ENCODE measurements at regions not wholly inside any gene's neighbourhood (a gene's known extent, or its start where the extent isn't known, plus 50 kb on each side); places are given as distances from the start of the nearest gene placed in this dataset.

GRCh38 chr20:37630993-37631392, 62.8 kb upstream of the CTNNBL1 start:
- Histone ChIP-seq H2AFZ (ENCODE audit: control insufficient read depth, low read depth, low read length) (no peak overlapping the region), H3K4me3 (no peak overlapping the region), H3K9me3 (replicated peaks; ENCODE audit: control insufficient read depth, insufficient read depth, low read length) (peaks cover 2% of the 10 kb centered on the region; the same call in 1 of the 3 replicates), H3K9ac (ENCODE audit: control insufficient read depth, insufficient read depth, low read length) (no peak overlapping the region), H3K79me2 (ENCODE audit: control insufficient read depth, insufficient read depth, low read length) (no peaks in the 10 kb centered on the region), H3K36me3 (ENCODE audit: control insufficient read depth in 2 of 2, insufficient read depth in 2 of 2, low read length in 1 of 2) (no peaks in the 10 kb centered on the region), H3K4me2 (ENCODE audit: control insufficient read depth, insufficient read depth) (no peak overlapping the region), H3K27me3 (replicated peaks in 1 of 2; ENCODE audit: control insufficient read depth in 2 of 2, insufficient read depth in 2 of 2, low read length in 1 of 2) (no peaks in the 10 kb centered on the region; a peak in 1 of 4 replicates), H4K20me1 (ENCODE audit: control insufficient read depth, insufficient read depth) (no peaks in the 10 kb centered on the region), H3K27ac (ENCODE audit: control insufficient read depth, insufficient read depth) (no peak overlapping the region), H3K4me1 (ENCODE audit: control insufficient read depth, insufficient read depth, low read length) (no peaks in the 10 kb centered on the region)
- in situ Hi-C loops (cut with MboI) (no loop called here), intact Hi-C loops (cut with micrococcal nuclease; ENCODE audit: unreplicated experiment) (no loop called here)
- WGBS (ENCODE audit: insufficient coverage, insufficient replicate concordance, low lambda C conversion rate, missing lambda C conversion rate) = 38% methylated on average over 3 of the region's 3 CpGs
- no peak for ATAC-seq
- no peak for DNase-seq (ENCODE audit: low read depth, low spot score)
- SMC1A ChIA-PET (ENCODE audit: uncharacterized antibody, unreplicated experiment) = no interaction called here
- CTCF ChIA-PET = interaction anchor here (1.1 kb wide), 1 partner anchor 116 kb away, joined by 3 read pairs; no protein-coding TSS in a partner anchor
- POLR2A ChIA-PET = no interaction called here
- TF ChIP-seq MYC (IDR thresholded peaks at IDR 0.05; ENCODE audit: insufficient read depth, insufficient read length, insufficient replicate concordance, low read length, severe bottlenecking) = no peak
- TF ChIP-seq RBBP5 (conservative IDR thresholded peaks at IDR 0.05) = no peak
- no peak for TF ChIP-seq E4F1 (IDR thresholded peaks at IDR 0.05; ENCODE audit: borderline replicate concordance, partially characterized antibody)
- TF ChIP-seq CBX3 (IDR thresholded peaks at IDR 0.05; ENCODE audit: borderline replicate concordance, low read depth) = no peak
- RAD21 ChIA-PET (ENCODE audit: unreplicated experiment) = no interaction called here
- no peak for FAIRE-seq
- BruUV-seq (replicated peaks) = no TSS peak

- no peaks in the 10 kb centered on the region for H3K79me2 ChIP-seq (ENCODE audit: control insufficient read depth, insufficient read depth, low read length)
- H3K4me3 ChIP-seq = no peak overlapping the region
- ATAC-seq (no peak), FAIRE-seq (no peak), DNase-seq (ENCODE audit: low read depth, low spot score) (no peak)
- POLR2A ChIA-PET = no interaction called here
- no TSS peak for BruUV-seq (replicated peaks)
- no peaks in the 10 kb centered on the region for H3K4me1 ChIP-seq (ENCODE audit: control insufficient read depth, insufficient read depth, low read length)
- no peak overlapping the region for H3K9ac ChIP-seq (ENCODE audit: control insufficient read depth, insufficient read depth, low read length)
- no peak overlapping the region for H2AFZ ChIP-seq (ENCODE audit: control insufficient read depth, low read depth, low read length)
- RAD21 ChIA-PET (ENCODE audit: unreplicated experiment) = no interaction called here
- H4K20me1 ChIP-seq (ENCODE audit: control insufficient read depth, insufficient read depth) = no peaks in the 10 kb centered on the region
- no peaks in the 10 kb centered on the region for H3K36me3 ChIP-seq (ENCODE audit: control insufficient read depth in 2 of 2, insufficient read depth in 2 of 2, low read length in 1 of 2)
- H3K27me3 ChIP-seq (replicated peaks in 1 of 2; ENCODE audit: control insufficient read depth in 2 of 2, insufficient read depth in 2 of 2, low read length in 1 of 2) = no peaks in the 10 kb centered on the region
- intact Hi-C loops (cut with micrococcal nuclease; ENCODE audit: unreplicated experiment) = no loop called here
- no peaks in the 10 kb centered on the region; the same call in 2 of the 3 replicates for H3K9me3 ChIP-seq (replicated peaks; ENCODE audit: control insufficient read depth, insufficient read depth, low read length)
- in situ Hi-C loops (cut with MboI) = no loop called here
- SMC1A ChIA-PET (ENCODE audit: uncharacterized antibody, unreplicated experiment) = no interaction called here
- H3K27ac ChIP-seq (ENCODE audit: control insufficient read depth, insufficient read depth) = no peak overlapping the region
- 25% methylated on average over 2 of the region's 2 CpGs for whole genome bisulfite sequencing (ENCODE audit: insufficient coverage, insufficient replicate concordance, low lambda C conversion rate, missing lambda C conversion rate)
- no peak overlapping the region for H3K4me2 ChIP-seq (ENCODE audit: control insufficient read depth, insufficient read depth)
- CTCF ChIA-PET = no interaction called here
- TF ChIP-seq PML (IDR thresholded peaks at IDR 0.05; ENCODE audit: low read length) (no peak), EED (IDR thresholded peaks at IDR 0.05; ENCODE audit: low read depth) (no peak), POLR2AphosphoS2 (IDR thresholded peaks at IDR 0.05; ENCODE audit: low read depth, low read length) (no peak), HDAC2 (IDR thresholded peaks at IDR 0.05) (no peak), ZBED1 (IDR thresholded peaks at IDR 0.05; ENCODE audit: borderline replicate concordance) (no peak), NKRF (conservative IDR thresholded peaks at IDR 0.05) (no peak), ZBTB11 (CRISPR knock-in tag; IDR thresholded peaks at IDR 0.05) (no peak)
Measured at GRCh38 chr20:37630166-37630565, 63.7 kb upstream of the CTNNBL1 start.
